Kidney glomerular epithelial cell (primary cell): ENCODE measurements at regions not wholly inside any gene's neighbourhood (a gene's known extent, or its start where the extent isn't known, plus 50 kb on each side); places are given as distances from the start of the nearest gene placed in this dataset.

ENCODE experiments used
- DNase-seq: peaks from one replicate; lab custom pipeline; 2025; lab: John Stamatoyannopoulos, UW

DNA sequence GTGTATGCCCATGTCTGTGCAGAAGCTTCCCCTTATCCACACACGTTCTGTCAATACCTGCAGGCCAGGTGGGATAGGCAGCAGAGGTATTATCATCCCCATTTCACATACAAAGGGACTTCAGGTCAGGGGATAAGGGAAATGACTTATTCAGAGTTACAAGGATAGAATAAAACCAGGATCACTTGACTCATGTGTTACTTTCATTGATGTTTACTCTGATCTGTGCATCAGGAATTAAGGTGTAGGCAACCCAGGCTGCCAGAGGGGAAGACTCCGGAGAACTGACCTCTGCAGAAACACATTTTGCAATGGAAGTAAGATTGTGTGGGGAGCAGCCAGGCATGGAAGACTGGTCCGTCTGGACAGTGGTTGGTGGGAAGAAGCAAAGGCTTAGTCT, 74.2 kb upstream of the FSTL4 start:
- DNase-seq, result no peak

DNA sequence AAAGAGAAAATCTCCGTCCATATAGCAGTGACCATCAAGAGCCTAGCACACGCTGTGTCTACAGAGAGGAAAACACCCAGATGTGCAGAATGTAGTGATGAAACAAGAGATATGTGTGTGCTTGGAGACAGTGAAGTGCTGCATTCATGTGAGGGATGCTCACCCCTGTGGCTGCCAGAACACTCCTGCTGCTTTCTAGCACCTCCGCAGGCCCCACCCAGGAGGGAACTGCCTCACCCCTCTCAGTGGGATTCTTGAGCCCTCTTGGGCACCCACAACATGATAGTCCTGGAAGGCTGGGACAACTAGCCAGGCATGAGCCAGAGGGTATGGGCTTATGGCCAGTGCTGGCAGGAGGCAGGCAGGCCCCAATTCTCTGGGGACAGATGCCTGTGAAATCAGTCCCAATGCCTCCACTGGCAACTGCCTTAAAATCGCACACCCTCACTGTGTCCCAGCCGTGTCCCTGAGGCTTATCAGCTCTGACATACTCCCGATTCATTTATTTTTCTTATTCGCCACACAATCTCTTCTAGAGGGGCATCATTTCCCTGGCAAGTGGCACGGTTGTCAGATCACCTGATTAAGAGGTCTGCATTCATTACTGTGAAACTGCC, 73.2 kb upstream of the FSTL4 start:
- DNase-seq, result no peak

- no peak for DNase-seq
Measured at GRCh38 chr5:133683646-133684596, 71.6 kb upstream of the FSTL4 start.

GRCh38 chr5:133682451-133682850, 70.1 kb upstream of the FSTL4 start:
- DNase-seq, result no peak

GRCh38 chr5:133681896-133682295, 69.6 kb upstream of the FSTL4 start:
- no peak for DNase-seq

- no peak for DNase-seq
Measured at GRCh38 chr5:133680830-133681565, 68.7 kb upstream of the FSTL4 start.

DNA sequence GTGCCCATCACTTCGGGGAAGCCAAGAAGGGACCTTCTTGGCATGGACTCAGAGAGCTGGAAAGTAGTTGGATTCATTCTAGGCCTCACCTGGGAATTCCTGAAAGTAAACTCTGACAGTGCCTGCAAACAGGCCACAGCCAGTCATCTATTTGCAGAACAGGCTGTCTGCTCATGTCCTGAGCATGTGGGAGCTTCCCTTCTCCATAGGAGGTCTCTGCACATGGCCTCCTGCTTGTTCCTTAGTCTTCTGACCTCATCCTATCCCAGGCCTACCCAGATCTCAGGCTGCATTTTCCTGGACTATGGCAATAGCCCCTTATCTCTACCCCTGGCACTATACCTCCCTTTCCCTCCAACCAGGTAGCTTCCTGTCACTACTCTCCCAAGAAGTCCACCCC, 67.2 kb upstream of the FSTL4 start:
- DNase-seq, result no peak

- DNase-seq, result no peak
Measured at GRCh38 chr5:133675376-133676154, 63.2 kb upstream of the FSTL4 start.

DNA sequence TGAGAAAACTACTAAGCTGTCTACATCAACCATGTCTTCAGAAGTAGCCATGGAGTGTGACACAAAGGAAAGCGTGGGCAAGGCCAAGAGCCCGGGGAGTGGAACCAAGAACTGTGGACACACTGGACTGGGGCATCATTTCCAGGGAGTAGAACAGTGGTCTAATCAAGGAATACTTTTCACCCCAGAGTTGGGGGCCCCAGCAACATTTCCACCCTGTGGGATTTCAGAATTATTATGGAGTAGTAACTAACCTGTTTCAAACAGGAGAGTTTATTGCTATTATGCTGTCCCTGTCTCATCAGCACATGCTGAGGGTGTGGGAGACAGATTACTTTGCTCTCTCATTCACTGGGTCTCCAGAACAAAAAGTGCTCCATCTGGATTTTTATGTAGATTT, 58.0 kb upstream of the FSTL4 start:
- no peak for DNase-seq

GRCh38 chr5:133669472-133669871, 57.1 kb upstream of the FSTL4 start:
- no peak for DNase-seq

- no peak for DNase-seq
Measured at GRCh38 chr5:133668458-133668857, 56.1 kb upstream of the FSTL4 start.

DNA sequence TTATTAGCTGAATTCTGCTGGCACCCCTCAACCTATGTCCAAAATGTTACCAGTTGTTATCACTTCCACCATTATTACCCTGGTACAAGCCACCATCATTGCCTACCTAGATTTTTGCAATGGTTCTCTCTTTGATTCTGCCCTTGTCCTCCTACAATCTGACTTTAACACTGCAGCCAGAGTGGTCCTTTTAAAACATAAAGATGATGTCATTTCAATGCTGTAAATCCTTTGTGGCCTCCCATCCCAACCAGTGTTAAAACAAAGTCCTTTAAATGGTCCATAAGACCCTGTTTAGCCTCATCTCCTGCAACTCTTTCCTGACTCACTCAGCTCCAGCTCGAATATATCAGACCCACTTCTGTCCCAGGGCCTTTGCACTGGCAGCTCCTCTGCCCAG, 54.9 kb upstream of the FSTL4 start:
- no peak for DNase-seq

DNA sequence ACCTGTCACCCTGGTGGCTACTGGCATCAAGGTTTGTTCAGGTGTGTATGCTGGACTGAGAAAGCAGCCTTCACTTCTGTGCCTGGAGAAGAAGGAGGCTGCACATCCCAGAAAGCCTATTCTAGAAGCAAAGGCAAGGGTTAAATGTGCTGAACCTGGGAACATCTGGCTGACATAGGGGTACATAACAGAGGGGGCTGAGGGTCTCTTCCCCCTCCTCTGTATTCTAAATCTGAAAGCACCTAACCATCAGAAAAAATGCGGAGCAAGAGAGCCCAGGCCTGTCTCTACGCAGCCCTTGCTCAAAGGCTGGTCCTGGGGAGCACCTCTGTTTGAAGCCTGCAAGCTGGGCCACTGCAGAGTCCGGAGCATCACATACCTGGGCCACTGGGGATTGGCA, 53.2 kb upstream of the FSTL4 start:
- DNase-seq, result no peak

DNA sequence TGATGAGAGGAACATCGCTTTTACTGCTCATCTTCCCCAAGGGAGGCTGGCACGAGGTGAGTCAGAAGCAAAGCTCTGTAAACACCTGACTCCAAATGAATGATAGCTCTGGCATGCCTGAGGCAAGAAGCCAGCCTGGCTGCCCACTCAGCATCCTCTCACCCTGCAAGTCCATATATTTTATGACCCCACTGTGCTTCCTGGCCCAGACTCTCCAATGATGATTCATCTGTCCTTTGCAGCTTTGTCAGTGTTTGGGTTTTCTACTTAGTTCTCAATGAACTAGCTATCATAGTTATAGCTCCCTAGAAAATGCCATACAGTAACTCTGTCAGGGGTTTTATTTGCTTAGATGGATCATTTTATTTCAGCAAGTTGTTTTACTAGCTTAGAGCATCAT, 52.1 kb upstream of the FSTL4 start:
- peak; percentile 92 for DNase-seq

GRCh38 chr5:133663397-133664054, 51.2 kb upstream of the FSTL4 start:
- no peak for DNase-seq

- DNase-seq, result no peak
Measured at GRCh38 chr5:133662578-133662977, 50.2 kb upstream of the FSTL4 start.
